ENCODE measurements at regions not wholly inside any gene's neighbourhood (a gene's known extent, or its start where the extent isn't known, plus 50 kb on each side); places are given as distances from the start of the nearest gene placed in this dataset.

DNA sequence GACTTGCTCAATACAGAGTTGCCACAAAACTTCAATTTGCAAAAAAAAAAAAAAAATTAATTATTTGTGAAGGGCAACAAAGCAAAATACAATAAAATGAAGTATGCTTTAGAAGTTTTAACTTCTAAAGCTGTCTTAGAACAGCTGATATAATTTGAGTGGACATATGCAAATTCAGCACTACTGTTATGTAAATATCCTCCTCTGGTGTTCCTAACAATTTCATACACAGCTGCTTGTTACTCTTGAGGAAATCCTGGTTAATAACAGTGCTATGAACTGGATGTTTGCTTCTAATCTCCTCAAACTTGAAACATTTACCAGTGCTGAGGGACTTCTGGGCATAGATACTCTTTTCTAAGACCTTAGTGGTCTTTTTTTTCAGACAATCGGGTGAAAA is 69.6 kb upstream of the COL24A1 start (continued):
- TF ChIP-seq, protein P1, sequence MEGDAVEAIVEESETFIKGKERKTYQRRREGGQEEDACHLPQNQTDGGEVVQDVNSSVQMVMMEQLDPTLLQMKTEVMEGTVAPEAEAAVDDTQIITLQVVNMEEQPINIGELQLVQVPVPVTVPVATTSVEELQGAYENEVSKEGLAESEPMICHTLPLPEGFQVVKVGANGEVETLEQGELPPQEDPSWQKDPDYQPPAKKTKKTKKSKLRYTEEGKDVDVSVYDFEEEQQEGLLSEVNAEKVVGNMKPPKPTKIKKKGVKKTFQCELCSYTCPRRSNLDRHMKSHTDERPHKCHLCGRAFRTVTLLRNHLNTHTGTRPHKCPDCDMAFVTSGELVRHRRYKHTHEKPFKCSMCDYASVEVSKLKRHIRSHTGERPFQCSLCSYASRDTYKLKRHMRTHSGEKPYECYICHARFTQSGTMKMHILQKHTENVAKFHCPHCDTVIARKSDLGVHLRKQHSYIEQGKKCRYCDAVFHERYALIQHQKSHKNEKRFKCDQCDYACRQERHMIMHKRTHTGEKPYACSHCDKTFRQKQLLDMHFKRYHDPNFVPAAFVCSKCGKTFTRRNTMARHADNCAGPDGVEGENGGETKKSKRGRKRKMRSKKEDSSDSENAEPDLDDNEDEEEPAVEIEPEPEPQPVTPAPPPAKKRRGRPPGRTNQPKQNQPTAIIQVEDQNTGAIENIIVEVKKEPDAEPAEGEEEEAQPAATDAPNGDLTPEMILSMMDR (IDR thresholded peaks at IDR 0.05 in 2 of 3, conservative IDR thresholded peaks at IDR 0.05 in 1 of 3; ENCODE audit: control insufficient read depth in 2 of 3, extremely low read depth in 1 of 3, insufficient read depth in 1 of 3, low read depth in 3 of 3, low read length in 3 of 3), result no peak
- TF ChIP-seq ZZZ3 (IDR thresholded peaks at IDR 0.05; ENCODE audit: control insufficient read depth, insufficient read length, low read depth), result no peak

DNA sequence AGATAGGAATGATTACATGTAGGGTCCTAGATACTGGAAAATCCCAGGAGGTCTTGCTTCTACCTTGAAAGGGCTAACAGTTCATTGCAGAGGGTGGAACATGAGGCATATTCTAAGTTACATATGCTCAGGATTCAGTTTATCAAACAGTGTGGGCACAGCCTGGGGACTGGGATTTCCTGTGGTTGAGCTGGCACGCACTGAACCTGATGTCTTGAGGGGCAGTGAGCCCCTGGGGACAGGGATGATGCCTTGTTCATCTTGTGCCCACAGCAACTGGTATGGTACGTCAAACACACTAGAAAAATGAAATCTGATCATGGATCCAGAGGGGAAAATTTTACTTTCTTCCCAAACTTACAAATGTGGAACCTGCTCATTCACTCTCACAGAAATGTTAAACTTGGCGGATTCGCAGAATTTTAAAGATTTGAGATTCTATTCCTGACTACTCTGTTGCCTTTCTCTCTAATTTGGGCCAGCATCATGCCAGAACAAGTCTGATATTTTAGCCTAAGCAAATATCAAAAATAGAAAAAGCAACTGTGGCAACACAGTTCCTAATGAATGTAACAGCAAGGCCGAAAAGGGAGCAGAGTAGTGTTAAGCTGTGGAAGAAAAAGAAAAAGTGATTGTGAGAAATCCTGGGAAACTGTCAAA is 68.2 kb upstream of the COL24A1 start:
- H2AFZ ChIP-seq (ENCODE audit: control insufficient read depth, low read depth, low read length), result no peak overlapping the region
- TF ChIP-seq MEF2A (IDR thresholded peaks at IDR 0.05; ENCODE audit: insufficient read depth, low read depth, low read length) (no peak), EGR1 (IDR thresholded peaks at IDR 0.05; ENCODE audit: borderline replicate concordance in 1 of 2, low read depth in 2 of 2, low read length in 2 of 2) (no peak), ZNF24 (IDR thresholded peaks at IDR 0.05) (no peak), MTA2 (IDR thresholded peaks at IDR 0.05; ENCODE audit: low read depth) (no peak), ETV6 (conservative IDR thresholded peaks at IDR 0.05 in 1 of 2, IDR thresholded peaks at IDR 0.05 in 1 of 2; ENCODE audit: borderline replicate concordance in 1 of 2, low read depth in 1 of 2) (no peak), PML (IDR thresholded peaks at IDR 0.05; ENCODE audit: low read length) (no peak), NFXL1 (IDR thresholded peaks at IDR 0.05; ENCODE audit: borderline replicate concordance) (no peak), JUND (IDR thresholded peaks at IDR 0.05; ENCODE audit: low read depth, low read length) (no peak)
- TF ChIP-seq, protein P2, sequence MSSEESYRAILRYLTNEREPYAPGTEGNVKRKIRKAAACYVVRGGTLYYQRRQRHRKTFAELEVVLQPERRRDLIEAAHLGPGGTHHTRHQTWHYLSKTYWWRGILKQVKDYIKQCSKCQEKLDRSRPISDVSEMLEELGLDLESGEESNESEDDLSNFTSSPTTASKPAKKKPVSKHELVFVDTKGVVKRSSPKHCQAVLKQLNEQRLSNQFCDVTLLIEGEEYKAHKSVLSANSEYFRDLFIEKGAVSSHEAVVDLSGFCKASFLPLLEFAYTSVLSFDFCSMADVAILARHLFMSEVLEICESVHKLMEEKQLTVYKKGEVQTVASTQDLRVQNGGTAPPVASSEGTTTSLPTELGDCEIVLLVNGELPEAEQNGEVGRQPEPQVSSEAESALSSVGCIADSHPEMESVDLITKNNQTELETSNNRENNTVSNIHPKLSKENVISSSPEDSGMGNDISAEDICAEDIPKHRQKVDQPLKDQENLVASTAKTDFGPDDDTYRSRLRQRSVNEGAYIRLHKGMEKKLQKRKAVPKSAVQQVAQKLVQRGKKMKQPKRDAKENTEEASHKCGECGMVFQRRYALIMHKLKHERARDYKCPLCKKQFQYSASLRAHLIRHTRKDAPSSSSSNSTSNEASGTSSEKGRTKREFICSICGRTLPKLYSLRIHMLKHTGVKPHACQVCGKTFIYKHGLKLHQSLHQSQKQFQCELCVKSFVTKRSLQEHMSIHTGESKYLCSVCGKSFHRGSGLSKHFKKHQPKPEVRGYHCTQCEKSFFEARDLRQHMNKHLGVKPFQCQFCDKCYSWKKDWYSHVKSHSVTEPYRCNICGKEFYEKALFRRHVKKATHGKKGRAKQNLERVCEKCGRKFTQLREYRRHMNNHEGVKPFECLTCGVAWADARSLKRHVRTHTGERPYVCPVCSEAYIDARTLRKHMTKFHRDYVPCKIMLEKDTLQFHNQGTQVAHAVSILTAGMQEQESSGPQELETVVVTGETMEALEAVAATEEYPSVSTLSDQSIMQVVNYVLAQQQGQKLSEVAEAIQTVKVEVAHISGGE (CRISPR knock-in tag; IDR thresholded peaks at IDR 0.05), result no peak
- TF ChIP-seq, protein P3, sequence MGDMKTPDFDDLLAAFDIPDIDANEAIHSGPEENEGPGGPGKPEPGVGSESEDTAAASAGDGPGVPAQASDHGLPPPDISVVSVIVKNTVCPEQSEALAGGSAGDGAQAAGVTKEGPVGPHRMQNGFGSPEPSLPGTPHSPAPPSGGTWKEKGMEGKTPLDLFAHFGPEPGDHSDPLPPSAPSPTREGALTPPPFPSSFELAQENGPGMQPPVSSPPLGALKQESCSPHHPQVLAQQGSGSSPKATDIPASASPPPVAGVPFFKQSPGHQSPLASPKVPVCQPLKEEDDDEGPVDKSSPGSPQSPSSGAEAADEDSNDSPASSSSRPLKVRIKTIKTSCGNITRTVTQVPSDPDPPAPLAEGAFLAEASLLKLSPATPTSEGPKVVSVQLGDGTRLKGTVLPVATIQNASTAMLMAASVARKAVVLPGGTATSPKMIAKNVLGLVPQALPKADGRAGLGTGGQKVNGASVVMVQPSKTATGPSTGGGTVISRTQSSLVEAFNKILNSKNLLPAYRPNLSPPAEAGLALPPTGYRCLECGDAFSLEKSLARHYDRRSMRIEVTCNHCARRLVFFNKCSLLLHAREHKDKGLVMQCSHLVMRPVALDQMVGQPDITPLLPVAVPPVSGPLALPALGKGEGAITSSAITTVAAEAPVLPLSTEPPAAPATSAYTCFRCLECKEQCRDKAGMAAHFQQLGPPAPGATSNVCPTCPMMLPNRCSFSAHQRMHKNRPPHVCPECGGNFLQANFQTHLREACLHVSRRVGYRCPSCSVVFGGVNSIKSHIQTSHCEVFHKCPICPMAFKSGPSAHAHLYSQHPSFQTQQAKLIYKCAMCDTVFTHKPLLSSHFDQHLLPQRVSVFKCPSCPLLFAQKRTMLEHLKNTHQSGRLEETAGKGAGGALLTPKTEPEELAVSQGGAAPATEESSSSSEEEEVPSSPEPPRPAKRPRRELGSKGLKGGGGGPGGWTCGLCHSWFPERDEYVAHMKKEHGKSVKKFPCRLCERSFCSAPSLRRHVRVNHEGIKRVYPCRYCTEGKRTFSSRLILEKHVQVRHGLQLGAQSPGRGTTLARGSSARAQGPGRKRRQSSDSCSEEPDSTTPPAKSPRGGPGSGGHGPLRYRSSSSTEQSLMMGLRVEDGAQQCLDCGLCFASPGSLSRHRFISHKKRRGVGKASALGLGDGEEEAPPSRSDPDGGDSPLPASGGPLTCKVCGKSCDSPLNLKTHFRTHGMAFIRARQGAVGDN (IDR thresholded peaks at IDR 0.05), result no peak

More for the DNA sequence above, 68.2 kb upstream of the COL24A1 start:
- Histone ChIP-seq H3K4me3 (no peak overlapping the region), H3K79me2 (ENCODE audit: control insufficient read depth, insufficient read depth, low read length) (no peaks in the 10 kb centered on the region), H3K27me3 (replicated peaks in 1 of 2; ENCODE audit: control insufficient read depth in 2 of 2, insufficient read depth in 2 of 2, low read length in 1 of 2) (no peaks in the 10 kb centered on the region), H3K4me2 (ENCODE audit: control insufficient read depth, insufficient read depth) (no peak overlapping the region), H3K36me3 (ENCODE audit: control insufficient read depth in 2 of 2, insufficient read depth in 2 of 2, low read length in 1 of 2) (no peaks in the 10 kb centered on the region), H3K9ac (ENCODE audit: control insufficient read depth, insufficient read depth, low read length) (no peak overlapping the region), H3K4me1 (ENCODE audit: control insufficient read depth, insufficient read depth, low read length) (no peaks in the 10 kb centered on the region), H3K27ac (ENCODE audit: control insufficient read depth, insufficient read depth) (no peak overlapping the region), H4K20me1 (ENCODE audit: control insufficient read depth, insufficient read depth) (no peaks in the 10 kb centered on the region), H3K9me3 (replicated peaks; ENCODE audit: control insufficient read depth, insufficient read depth, low read length) (no peaks in the 10 kb centered on the region)
- CTCF ChIA-PET, result interaction anchor here (0.6 to 0.7 kb wide), 2 partner anchors 46 to 196 kb away, joined by 3 read pairs; no protein-coding TSS in a partner anchor
- DNase-seq (ENCODE audit: low read depth, low spot score) (no peak), ATAC-seq (no peak), FAIRE-seq (no peak)
- no TSS peak for BruUV-seq (replicated peaks)
- in situ Hi-C loops (cut with MboI), result no loop called here
- intact Hi-C loops (cut with micrococcal nuclease; ENCODE audit: unreplicated experiment), result no loop called here
- POLR2A ChIA-PET, result no interaction called here
- SMC1A ChIA-PET (ENCODE audit: uncharacterized antibody, unreplicated experiment), result no interaction called here
- RAD21 ChIA-PET (ENCODE audit: unreplicated experiment), result interaction anchor here (0.6 kb wide), 1 partner anchor 1545 kb away, joined by 3 read pairs; no protein-coding TSS in a partner anchor
- WGBS (ENCODE audit: insufficient coverage, insufficient replicate concordance, low lambda C conversion rate, missing lambda C conversion rate), result 37% methylated on average over 5 of the region's 5 CpGs
